Inferior parietal cortex (tissue), 1 donor: ENCODE measurements at regions not wholly inside any gene's neighbourhood (a gene's known extent, or its start where the extent isn't known, plus 50 kb on each side); places are given as distances from the start of the nearest gene placed in this dataset.
"Not testable (repeated sequence)": the region's sequence is repeated elsewhere in the genome, so short reads cannot be mapped to it uniquely, and the experiment has no call there.

Experiments used
- DNase-seq: peaks from one replicate; pipeline ENCODE4 v3.0.0-alpha.2; 2016; ENCODE audit errors: extremely low spot score

GRCh38 chr14:89566644-89567415 is 149.8 kb upstream of the FOXN3 start:
- no peak for DNase-seq

- DNase-seq, result no peak
Observed at GRCh38 chr14:89566180-89566579, 149.1 kb upstream of the FOXN3 start.

- DNase-seq, result no peak
Observed at GRCh38 chr14:89565607-89566006, 148.6 kb upstream of the FOXN3 start.

GRCh38 chr14:89564989-89565388 is 148.0 kb upstream of the FOXN3 start:
- no peak for DNase-seq

GRCh38 chr14:89564286-89564957 is 147.4 kb upstream of the FOXN3 start:
- DNase-seq, result no peak

GRCh38 chr14:89563471-89563870 is 146.4 kb upstream of the FOXN3 start:
- no peak for DNase-seq

- DNase-seq, result no peak
Observed at GRCh38 chr14:89551955-89552354, 134.9 kb upstream of the FOXN3 start.

GRCh38 chr14:89551432-89551831 is 134.4 kb upstream of the FOXN3 start:
- no peak for DNase-seq

GRCh38 chr14:89550821-89551220 is 133.8 kb upstream of the FOXN3 start:
- no peak for DNase-seq

- DNase-seq, result no peak
Observed at GRCh38 chr14:89549381-89550125, 132.5 kb upstream of the FOXN3 start.

GRCh38 chr14:89547047-89547446 is 130.0 kb upstream of the FOXN3 start:
- DNase-seq, result not testable (repeated sequence)

GRCh38 chr14:89544636-89545301 is 127.7 kb upstream of the FOXN3 start:
- no peak for DNase-seq

- peak; percentile 55 for DNase-seq
Observed at GRCh38 chr14:89543425-89543790, 126.4 kb upstream of the FOXN3 start.

- no peak for DNase-seq
Observed at GRCh38 chr14:89542786-89543424, 125.9 kb upstream of the FOXN3 start.

- no peak for DNase-seq
Observed at GRCh38 chr14:89540830-89541470, 123.9 kb upstream of the FOXN3 start.

- DNase-seq, result no peak
Observed at GRCh38 chr14:89540009-89540829, 123.2 kb upstream of the FOXN3 start.

GRCh38 chr14:89537911-89538310 is 120.9 kb upstream of the FOXN3 start:
- no peak for DNase-seq

- DNase-seq, result no peak
Observed at GRCh38 chr14:89534902-89535685, 118.1 kb upstream of the FOXN3 start.

GRCh38 chr14:89533766-89534165 is 116.7 kb upstream of the FOXN3 start:
- no peak for DNase-seq
